ENCODE measurements at regions not wholly inside any gene's neighbourhood (a gene's known extent, or its start where the extent isn't known, plus 50 kb on each side); places are given as distances from the start of the nearest gene placed in this dataset.

DNA sequence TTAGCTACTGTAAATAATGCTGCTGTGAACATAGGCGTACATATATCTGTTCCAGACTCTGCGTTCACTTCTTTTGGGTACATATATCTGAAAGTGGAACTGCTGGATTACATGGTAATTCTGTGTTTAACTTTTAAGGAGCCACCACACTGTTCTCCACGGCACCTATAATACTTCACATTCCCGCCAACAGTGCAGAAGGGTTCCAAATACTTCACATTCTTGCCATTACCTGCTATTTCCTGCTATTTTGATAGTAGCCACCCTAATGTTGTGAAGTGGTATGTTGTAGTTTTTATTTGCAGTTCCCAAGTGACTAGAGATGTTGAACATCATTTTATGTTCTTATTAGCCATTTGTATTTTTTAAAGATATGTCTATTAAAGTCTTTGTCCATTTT lies 377.4 kb upstream of the SLC10A2 start:
- FAIRE-seq = no peak
- no peak overlapping the region for H3K4ac ChIP-seq (replicated peaks; ENCODE audit: insufficient read length, low read depth, low read length)
- CTCF ChIA-PET (ENCODE audit: partially characterized antibody) = interaction anchor here (0.9 kb wide), 1 partner anchor 254 kb away, joined by 4 read pairs; no protein-coding TSS in a partner anchor

More for the DNA sequence above, 377.4 kb upstream of the SLC10A2 start:
- DNase-seq (ENCODE audit: low read depth in 1 of 2, low spot score in 2 of 2) = no peak
- Histone ChIP-seq H3K56ac (replicated peaks; ENCODE audit: insufficient read length, low read depth, low read length) (no peak overlapping the region), H2BK12ac (ENCODE audit: low read depth, low read length) (no peak overlapping the region), H3K36me3 (ENCODE audit: control insufficient read depth in 2 of 4, insufficient read depth in 4 of 4, low read length in 3 of 4) (no peaks in the 10 kb centered on the region), H3K79me2 (ENCODE audit: control insufficient read depth in 1 of 2, insufficient read depth in 2 of 2, low read length in 2 of 2) (no peaks in the 10 kb centered on the region), H3K4me1 (replicated peaks in 1 of 4; ENCODE audit: control insufficient read depth in 3 of 4, insufficient read depth in 4 of 4, low read length in 3 of 4) (no peaks in the 10 kb centered on the region), H4K91ac (replicated peaks; ENCODE audit: insufficient read length, low read length) (no peak overlapping the region), H2BK5ac (ENCODE audit: low read depth, low read length) (no peak overlapping the region), H2BK15ac (ENCODE audit: low read length) (no peak overlapping the region), H2AFZ (ENCODE audit: low read length) (no peak overlapping the region), H3K23ac (ENCODE audit: insufficient read length) (no peak overlapping the region), H3K18ac (ENCODE audit: extremely low read depth, low read length) (no peak overlapping the region), H3K14ac (ENCODE audit: insufficient read length) (no peak overlapping the region), H4K20me1 (replicated peaks in 1 of 2; ENCODE audit: control insufficient read depth in 1 of 2, insufficient read depth in 2 of 2, low read length in 2 of 2) (no peaks in the 10 kb centered on the region), H3K9me3 (ENCODE audit: insufficient read depth in 2 of 2, low read depth in 1 of 2, low read length in 1 of 2) (no peaks in the 10 kb centered on the region), H3K23me2 (ENCODE audit: low read depth, low read length) (no peaks in the 10 kb centered on the region), H3K4me3 (ENCODE audit: extremely low read depth in 1 of 4, insufficient read depth in 2 of 4, low read depth in 3 of 4, low read length in 4 of 4) (no peak overlapping the region), H2BK120ac (replicated peaks; ENCODE audit: low read depth, low read length) (no peak overlapping the region), H3K9ac (replicated peaks in 1 of 4; ENCODE audit: extremely low read depth in 1 of 4, low read depth in 3 of 4, low read length in 3 of 4) (no peak overlapping the region), H2AK5ac (ENCODE audit: low read depth, low read length) (no peak overlapping the region), H3K27ac (ENCODE audit: low read depth, low read length) (no peak overlapping the region), H4K8ac (ENCODE audit: extremely low read depth, insufficient read depth, low read length) (no peak overlapping the region), H3K79me1 (ENCODE audit: low read depth, low read length) (no peaks in the 10 kb centered on the region), H4K5ac (ENCODE audit: insufficient read length, low read depth, low read length) (no peak overlapping the region), H2BK20ac (ENCODE audit: low read length) (no peak overlapping the region), H3K27me3 (replicated peaks in 1 of 4; ENCODE audit: control insufficient read depth in 3 of 4, extremely low read depth in 1 of 4, insufficient read depth in 3 of 4, low read length in 3 of 4) (no peaks in the 10 kb centered on the region), H3K4me2 (ENCODE audit: insufficient read depth in 1 of 2, low read depth in 2 of 2, low read length in 2 of 2) (no peak overlapping the region)
- POLR2A ChIA-PET (ENCODE audit: partially characterized antibody) = no interaction called here
- no peak for TF ChIP-seq TAF1 (IDR thresholded peaks at IDR 0.05; ENCODE audit: low read depth, low read length)
- TF ChIP-seq NANOG (IDR thresholded peaks at IDR 0.05; ENCODE audit: insufficient read depth, low read depth, low read length, poor library complexity, severe bottlenecking) = no peak
- peak; percentile 88 for TF ChIP-seq TEAD4 (IDR thresholded peaks at IDR 0.05; ENCODE audit: low read depth, low read length)
- WGBS, 2 experiments (ENCODE audit: extremely low coverage in 1 of 2, insufficient coverage in 1 of 2, insufficient read length in 1 of 2, insufficient replicate concordance in 2 of 2, low coverage in 1 of 2, low lambda C conversion rate in 2 of 2, missing lambda C conversion rate in 1 of 2) = 94% methylated on average over 4 of the region's 4 CpGs; no CpG with 5 or more reads in 1 of the 2 experiments
